ES-I3 (cell line): ENCODE measurements at regions not wholly inside any gene's neighbourhood (a gene's known extent, or its start where the extent isn't known, plus 50 kb on each side); places are given as distances from the start of the nearest gene placed in this dataset.
"Not testable (repeated sequence)": the region's sequence is repeated elsewhere in the genome, so short reads cannot be mapped to it uniquely, and the experiment has no call there.

ENCODE experiments used
- H3K36me3 ChIP-seq: 2 replicates; pipeline ENCODE4 v1.6.1; 2013; ENCODE audit warnings: mild to moderate bottlenecking, low read length, control low read depth, moderate library complexity; ENCODE audit not compliant: insufficient read depth
- H3K4me1 ChIP-seq: 2 replicates; pipeline ENCODE4 v1.6.1; 2013; ENCODE audit warnings: mild to moderate bottlenecking, control low read depth, low read length; ENCODE audit not compliant: insufficient read depth
- H3K9ac ChIP-seq: 2 replicates; pipeline ENCODE4 v1.6.1; 2013; ENCODE audit warnings: low read depth, mild to moderate bottlenecking, low read length, moderate library complexity
- H3K9me3 ChIP-seq: 2 replicates; pipeline ENCODE4 v1.6.1; 2013; ENCODE audit warnings: mild to moderate bottlenecking, low read length, moderate library complexity; ENCODE audit not compliant: control insufficient read depth, insufficient read depth

DNA sequence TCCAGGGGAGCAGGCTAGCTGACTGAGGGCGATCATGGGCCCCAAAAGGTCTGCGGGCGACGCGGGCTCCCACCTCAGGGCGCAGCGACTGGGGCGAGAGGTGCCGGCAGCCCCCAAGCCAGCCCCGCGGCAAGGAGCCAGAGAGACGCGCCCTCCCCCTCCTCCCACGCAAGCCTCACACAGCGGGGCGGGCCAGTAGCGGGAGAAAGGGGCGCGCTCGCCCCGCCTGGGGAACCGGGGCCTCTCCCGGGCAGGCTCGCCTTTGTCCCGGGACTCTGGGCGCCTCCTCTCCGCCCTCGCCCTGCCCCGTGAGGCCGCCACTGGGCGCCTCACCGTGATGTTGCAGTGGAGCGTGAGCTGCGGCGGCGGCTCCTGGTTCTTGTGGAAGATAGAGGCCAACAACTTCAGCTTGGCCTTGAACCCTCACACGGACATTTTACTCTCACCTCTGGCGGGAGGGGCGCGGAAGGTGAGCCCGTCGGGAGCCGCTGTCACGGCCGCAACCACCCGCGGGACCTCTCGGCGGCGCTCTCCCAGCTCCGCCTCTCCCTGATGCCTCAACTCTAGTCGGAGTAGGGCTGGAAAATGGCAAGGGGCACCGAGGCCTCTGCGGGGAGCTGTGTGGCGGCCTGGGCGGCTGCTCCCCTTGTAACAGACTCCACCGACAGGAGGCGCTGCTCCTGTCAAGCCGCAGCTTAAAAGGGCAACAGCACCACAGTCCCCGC is 100.5 kb upstream of the ZSCAN2 start:
- not testable (repeated sequence) for H3K36me3 ChIP-seq, H3K9ac ChIP-seq, H3K4me1 ChIP-seq, H3K9me3 ChIP-seq

DNA sequence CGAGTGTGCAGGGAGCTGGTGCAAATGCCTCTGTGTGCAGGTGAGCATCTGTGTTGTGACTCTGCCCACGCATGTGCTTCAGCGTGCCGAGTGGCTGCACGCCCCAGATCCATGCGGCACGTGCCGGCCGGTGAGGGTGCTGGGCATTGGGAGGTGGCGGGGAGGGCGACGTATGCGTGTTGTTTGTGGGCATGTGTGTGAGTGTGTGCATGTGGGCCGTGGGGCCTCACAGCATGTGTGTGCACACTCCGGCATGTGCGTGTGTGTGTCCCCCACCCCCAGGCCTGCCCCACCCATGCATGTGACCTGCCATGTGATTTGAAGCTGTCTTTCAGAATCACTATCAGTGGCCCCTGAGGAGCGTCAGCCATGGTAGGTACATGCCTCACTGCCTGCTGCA is 97.7 kb upstream of the ZSCAN2 start:
- H3K4me1 ChIP-seq, H3K36me3 ChIP-seq, H3K9ac ChIP-seq, H3K9me3 ChIP-seq: not testable (repeated sequence)

DNA sequence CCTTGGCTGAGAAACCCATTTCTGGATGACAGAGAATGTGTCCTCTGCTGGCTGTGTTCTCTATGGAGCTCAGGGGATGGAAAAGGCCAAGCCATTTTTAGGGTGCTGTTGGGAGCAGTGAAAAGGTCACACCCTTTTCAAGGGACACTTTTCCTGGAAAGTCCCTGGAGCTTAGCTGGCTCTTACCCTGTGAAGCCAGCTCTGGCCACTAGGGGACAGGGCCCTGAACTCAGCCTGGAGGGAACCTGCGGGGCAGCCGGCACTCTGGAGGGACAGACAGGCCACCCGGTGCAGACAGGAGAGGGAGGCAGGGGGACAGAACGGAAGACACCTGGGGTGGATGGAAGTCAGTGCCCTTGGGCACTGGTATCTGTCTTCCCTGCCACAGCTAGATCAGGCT is 95.3 kb upstream of the ZSCAN2 start:
- not testable (repeated sequence) for H3K4me1 ChIP-seq, H3K9me3 ChIP-seq, H3K9ac ChIP-seq, H3K36me3 ChIP-seq

DNA sequence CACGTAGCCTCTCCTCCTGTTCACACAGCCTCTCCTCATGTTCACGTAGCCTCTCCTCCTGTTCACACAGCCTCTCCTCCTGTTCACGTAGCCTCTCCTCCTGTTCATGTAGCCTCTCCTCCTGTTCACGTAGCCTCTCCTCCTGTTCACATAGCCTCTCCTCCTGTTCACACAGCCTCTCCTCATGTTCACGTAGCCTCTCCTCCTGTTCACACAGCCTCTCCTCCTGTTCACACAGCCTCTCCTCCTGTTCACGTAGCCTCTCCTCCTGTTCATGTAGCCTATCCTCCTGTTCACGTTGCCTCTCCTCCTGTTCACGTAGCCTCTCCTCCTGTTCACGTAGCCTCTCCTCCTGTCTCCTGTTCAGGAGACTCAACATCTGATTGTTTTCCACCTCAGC is 88.5 kb upstream of the ZSCAN2 start:
- not testable (repeated sequence) for H3K9me3 ChIP-seq, H3K4me1 ChIP-seq, H3K36me3 ChIP-seq, H3K9ac ChIP-seq

- H3K9ac ChIP-seq, H3K9me3 ChIP-seq, H3K4me1 ChIP-seq: not testable (repeated sequence)
Observed at GRCh38 chr15:84516773-84517172, 84.0 kb upstream of the ZSCAN2 start.

DNA sequence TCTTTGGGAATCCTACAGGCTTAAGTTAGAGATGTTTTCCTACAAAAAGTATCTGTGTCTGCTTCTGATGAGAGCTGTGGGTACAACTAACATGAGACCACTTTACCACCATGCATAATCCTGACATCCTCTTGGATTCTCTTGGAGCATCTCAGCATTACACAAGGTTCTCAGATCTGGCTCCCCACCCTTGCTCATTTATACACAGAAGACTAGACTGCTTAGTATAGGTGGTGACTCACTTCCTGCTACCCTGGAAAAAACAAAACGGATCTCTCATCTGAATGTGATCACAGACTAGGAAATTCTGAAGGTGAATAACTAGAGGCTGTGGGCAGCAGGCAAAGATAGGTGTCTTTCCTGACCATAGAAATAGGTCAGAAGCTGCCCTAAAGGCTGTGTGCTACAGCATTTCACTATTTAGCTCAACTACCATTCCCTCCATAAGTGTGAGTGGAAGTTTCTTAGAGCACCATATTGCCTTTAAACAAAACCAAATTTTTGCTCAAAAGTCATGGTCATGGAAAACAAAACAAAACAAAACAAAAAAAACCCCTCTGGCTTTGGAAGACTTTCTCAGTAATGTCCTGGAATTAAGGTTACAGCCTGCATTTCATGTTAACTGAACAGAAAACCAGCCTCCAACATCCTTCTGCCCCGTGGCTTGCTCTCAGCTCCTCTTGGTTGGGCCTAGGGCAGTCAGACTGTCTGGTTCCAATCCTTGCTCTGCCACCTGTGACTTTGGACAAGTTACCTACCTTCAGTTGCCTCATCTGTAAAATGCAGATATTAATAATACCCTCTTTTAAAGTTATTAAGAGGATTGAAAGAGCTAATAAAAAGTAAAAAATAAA is 75.1 kb upstream of the ZSCAN2 start:
- H3K9me3 ChIP-seq, H3K36me3 ChIP-seq, H3K4me1 ChIP-seq, H3K9ac ChIP-seq: not testable (repeated sequence)

More at GRCh38 chr15:84516773-84517172, 84.0 kb upstream of the ZSCAN2 start:
- H3K36me3 ChIP-seq = not testable (repeated sequence)

GRCh38 chr15:84530751-84531150 is 70.1 kb upstream of the ZSCAN2 start:
- H3K4me1 ChIP-seq, H3K9ac ChIP-seq: not testable (repeated sequence)

DNA sequence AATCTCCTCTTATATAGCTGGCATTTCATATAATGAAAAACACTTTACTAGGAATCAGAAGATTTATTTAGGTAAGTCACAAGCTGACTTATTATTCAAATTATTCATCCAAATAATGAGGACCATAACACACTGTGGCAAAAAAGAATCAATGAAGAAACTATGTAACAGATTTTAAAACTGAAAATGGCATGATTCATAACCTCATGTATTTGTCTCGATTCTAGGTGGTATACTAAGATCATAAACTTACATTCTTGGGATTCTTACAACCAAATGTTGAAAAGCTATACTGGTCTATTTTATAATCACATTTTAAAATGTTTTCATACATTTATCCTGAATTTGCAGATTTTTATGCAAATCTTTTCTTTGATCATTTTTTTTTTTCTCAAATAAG is 69.6 kb upstream of the ZSCAN2 start:
- H3K4me1 ChIP-seq, H3K9me3 ChIP-seq, H3K36me3 ChIP-seq, H3K9ac ChIP-seq: not testable (repeated sequence)

More at GRCh38 chr15:84530751-84531150, 70.1 kb upstream of the ZSCAN2 start:
- not testable (repeated sequence) for H3K9me3 ChIP-seq, H3K36me3 ChIP-seq

DNA sequence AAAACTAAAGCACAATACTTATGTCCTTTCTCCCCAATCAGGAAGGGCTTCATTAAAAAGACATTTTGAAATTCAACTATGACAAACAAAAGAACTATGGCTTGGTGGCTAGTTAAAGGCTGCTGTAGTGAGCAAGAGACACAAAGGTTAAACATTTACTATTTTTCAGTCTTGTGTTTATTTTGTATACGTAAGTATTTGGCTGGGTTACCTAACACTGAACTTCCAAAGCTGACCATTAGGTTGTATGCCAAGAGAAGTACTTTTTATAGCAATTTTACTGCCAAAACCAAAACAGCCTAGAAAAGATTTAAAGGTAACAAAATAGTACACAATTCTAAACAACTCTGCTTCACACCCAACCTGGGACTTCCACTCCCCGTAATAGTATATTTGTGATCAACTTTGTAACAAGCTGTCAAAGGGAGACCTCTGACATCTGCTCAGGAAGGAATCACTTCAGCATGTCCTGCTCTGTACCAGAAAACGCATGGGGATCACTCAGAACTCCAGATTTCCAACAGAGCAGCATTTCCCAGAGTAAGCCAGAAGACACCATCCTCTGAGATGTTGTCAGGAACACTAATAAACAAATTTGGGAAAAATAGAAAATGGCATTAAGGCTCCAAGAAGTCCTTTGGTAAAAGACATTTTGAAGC is 69.0 kb upstream of the ZSCAN2 start:
- H3K4me1 ChIP-seq, H3K9me3 ChIP-seq: not testable (repeated sequence)

DNA sequence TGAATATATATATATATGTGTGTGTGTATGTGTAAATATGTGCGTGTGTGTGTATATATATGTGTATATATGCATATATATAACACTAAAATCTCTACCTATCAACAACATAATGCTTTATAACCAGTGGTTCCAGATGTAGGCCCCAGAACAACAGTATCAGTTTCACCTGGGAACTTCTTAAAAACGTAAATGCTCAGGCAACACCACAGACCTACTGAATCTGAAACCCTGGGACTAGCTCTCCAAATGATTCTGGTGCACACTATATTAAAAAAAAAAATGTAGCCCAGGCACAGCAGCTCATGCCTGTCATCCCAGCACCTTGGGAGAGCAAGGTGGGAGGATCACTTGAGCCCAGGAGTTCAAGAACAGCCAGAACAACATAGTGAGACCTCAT is 67.1 kb upstream of the ZSCAN2 start:
- H3K9ac ChIP-seq, H3K4me1 ChIP-seq, H3K9me3 ChIP-seq, H3K36me3 ChIP-seq: not testable (repeated sequence)

More for the DNA sequence above, 69.0 kb upstream of the ZSCAN2 start:
- H3K36me3 ChIP-seq, H3K9ac ChIP-seq: not testable (repeated sequence)

DNA sequence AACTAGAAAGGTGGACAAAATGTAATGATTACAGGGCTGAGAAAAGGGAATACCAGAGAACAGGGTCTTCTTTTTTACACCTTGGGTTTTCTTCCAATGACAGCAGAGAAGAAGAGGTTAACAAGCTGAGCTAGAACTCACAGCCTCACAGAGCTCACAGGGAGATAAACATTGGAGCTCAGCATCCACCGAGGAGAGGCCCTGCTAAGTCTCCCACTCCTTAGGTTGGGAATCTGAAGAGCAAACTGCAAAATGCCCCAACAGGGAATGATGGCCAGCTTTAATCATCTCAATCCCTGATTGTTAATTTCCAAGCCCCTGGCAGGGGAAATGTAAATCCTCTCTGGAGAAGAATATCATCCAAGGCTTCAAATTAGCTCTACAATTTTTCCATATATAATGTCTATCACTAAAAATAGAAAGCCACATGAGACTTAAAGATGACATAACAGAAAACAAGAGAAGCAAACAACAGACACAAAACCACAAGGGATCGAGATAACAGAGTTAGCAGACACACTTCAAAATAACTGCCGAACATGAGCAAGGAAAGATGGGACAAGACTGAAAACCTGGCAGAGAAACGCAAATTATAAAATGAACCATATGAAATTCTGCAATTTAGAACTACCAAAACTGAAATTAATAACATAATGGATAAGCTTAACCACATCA is 66.1 kb upstream of the ZSCAN2 start:
- not testable (repeated sequence) for H3K9me3 ChIP-seq, H3K9ac ChIP-seq, H3K4me1 ChIP-seq, H3K36me3 ChIP-seq

DNA sequence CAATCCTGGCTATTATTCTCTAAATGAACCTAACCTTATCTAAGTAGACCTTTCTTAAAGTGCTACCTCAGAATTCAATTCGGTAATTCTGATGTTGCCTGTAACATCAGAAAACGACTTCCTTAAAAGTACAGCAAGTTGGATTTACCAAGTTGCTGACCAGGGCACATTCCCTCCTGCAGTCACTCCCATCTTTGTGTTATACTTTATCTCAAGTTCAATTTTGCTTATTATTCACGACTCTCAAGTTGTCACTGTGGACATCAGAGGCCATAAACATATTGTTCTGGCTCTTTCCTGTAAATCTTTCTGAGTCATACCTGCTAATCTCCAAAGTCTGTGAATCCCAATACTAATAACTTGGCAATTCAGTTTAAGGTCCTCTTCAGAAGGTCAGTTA is 64.6 kb upstream of the ZSCAN2 start:
- H3K4me1 ChIP-seq, H3K9ac ChIP-seq, H3K36me3 ChIP-seq, H3K9me3 ChIP-seq: not testable (repeated sequence)

- not testable (repeated sequence) for H3K9me3 ChIP-seq, H3K4me1 ChIP-seq, H3K9ac ChIP-seq, H3K36me3 ChIP-seq
Observed at GRCh38 chr15:84544586-84544985, 56.2 kb upstream of the ZSCAN2 start.

DNA sequence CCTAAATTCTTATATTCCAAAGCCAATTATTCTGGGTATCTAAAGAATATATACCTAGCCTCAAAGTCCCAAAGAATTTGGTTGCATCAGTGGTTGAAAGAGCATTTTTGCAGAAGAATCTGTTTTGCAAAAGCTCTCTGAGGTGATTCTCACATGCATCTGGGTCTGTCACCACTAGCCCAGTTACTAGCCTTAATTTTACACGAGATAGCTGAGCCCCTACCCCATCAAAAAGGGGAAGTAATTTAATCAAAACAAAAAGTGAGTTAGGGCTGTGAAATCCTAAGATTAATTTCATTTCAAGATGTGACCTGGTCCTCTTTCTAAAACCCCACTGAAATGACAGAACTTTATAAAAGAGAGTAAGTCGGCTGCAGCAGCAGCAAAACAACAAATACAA is 53.7 kb upstream of the ZSCAN2 start:
- H3K9me3 ChIP-seq, H3K36me3 ChIP-seq, H3K9ac ChIP-seq, H3K4me1 ChIP-seq: not testable (repeated sequence)
